ENCODE measurements at regions not wholly inside any gene's neighbourhood (a gene's known extent, or its start where the extent isn't known, plus 50 kb on each side); places are given as distances from the start of the nearest gene placed in this dataset.

GRCh38 chr5:8239646-8240045 lies 370.7 kb downstream of the MTRR start:
- TF ChIP-seq CTCF (IDR thresholded peaks at IDR 0.05; ENCODE audit: poor library complexity), result no peak
- TF ChIP-seq EZH2 (IDR thresholded peaks at IDR 0.05; ENCODE audit: borderline replicate concordance), result no peak
